ENCODE measurements at regions not wholly inside any gene's neighbourhood (a gene's known extent, or its start where the extent isn't known, plus 50 kb on each side); places are given as distances from the start of the nearest gene placed in this dataset.

GRCh38 chr5:174807471-174807870 lies 83.1 kb downstream of the MSX2 start:
- ATAC-seq (ENCODE audit: low read depth), result no peak
- dilution Hi-C loops (cut with HindIII; ENCODE audit: low sequenced_read_pairs, unreplicated experiment), result no loop called here

More at GRCh38 chr5:174807471-174807870, 83.1 kb downstream of the MSX2 start:
- no peaks in the 10 kb centered on the region for H3K9me1 ChIP-seq (ENCODE audit: insufficient read depth, low read length)
- H3K9me3 ChIP-seq (ENCODE audit: control insufficient read depth, insufficient read depth, low read length), result no peaks in the 10 kb centered on the region
- no TSS peak for BruUV-seq (replicated peaks)
- no peaks in the 10 kb centered on the region for H3K4me1 ChIP-seq (ENCODE audit: control insufficient read depth, insufficient read depth, low read length)
- no peak overlapping the region for H3K14ac ChIP-seq (replicated peaks; ENCODE audit: low read depth, low read length)
- no peaks in the 10 kb centered on the region for H3K36me3 ChIP-seq (ENCODE audit: control insufficient read depth, insufficient read depth, low read length)
- no peak overlapping the region for H3K4me3 ChIP-seq (ENCODE audit: insufficient read depth, low read depth, low read length)
- no peak overlapping the region for H3K56ac ChIP-seq (ENCODE audit: extremely low read depth, insufficient read depth, low read length)
- H4K8ac ChIP-seq (ENCODE audit: low read depth in 2 of 2, low read length in 2 of 2), result no peak overlapping the region
- H3K18ac ChIP-seq (ENCODE audit: low read depth, low read length), result no peak overlapping the region
- no peak overlapping the region for H2AK9ac ChIP-seq (replicated peaks; ENCODE audit: low read depth, low read length, poor library complexity)
- CTCF ChIA-PET, result interaction anchor here (0.6 kb wide), 1 partner anchor 10 kb away, joined by 3 read pairs; no protein-coding TSS in a partner anchor
- H2AFZ ChIP-seq (replicated peaks; ENCODE audit: low read length, poor library complexity), result no peak overlapping the region
- no peak overlapping the region for H3K4ac ChIP-seq (ENCODE audit: low read depth, low read length)
- no peak overlapping the region for H2BK5ac ChIP-seq (ENCODE audit: low read depth, low read length, poor library complexity, severe bottlenecking)
- in situ Hi-C loops (cut with MboI; ENCODE audit: low sequenced_read_pairs), result no loop called here
- POLR2A ChIA-PET (ENCODE audit: unreplicated experiment), result no interaction called here
- WGBS, 2 experiments (ENCODE audit: extremely low coverage in 2 of 2, insufficient read length in 1 of 2), result no CpG with 5 or more reads among the region's 4 CpGs
- no peak overlapping the region for H4K91ac ChIP-seq (ENCODE audit: insufficient read depth, low read depth, low read length)
- no peak overlapping the region for H2BK20ac ChIP-seq (ENCODE audit: low read depth, low read length)
- H3K4me2 ChIP-seq (ENCODE audit: low read depth, low read length), result no peak overlapping the region
- intact Hi-C loops (cut with micrococcal nuclease), result no loop called here
- H3K23ac ChIP-seq (ENCODE audit: low read depth, low read length), result no peak overlapping the region
- H4K20me1 ChIP-seq (ENCODE audit: insufficient read depth, low read length), result no peaks in the 10 kb centered on the region
- H3K27ac ChIP-seq (ENCODE audit: insufficient read depth, low read length), result no peak overlapping the region
- H2AK5ac ChIP-seq (ENCODE audit: low read depth, low read length), result no peak overlapping the region
- H3K79me1 ChIP-seq (ENCODE audit: low read depth in 1 of 2, low read length in 2 of 2), result no peaks in the 10 kb centered on the region
- no peaks in the 10 kb centered on the region for H3K27me3 ChIP-seq (ENCODE audit: control insufficient read depth, insufficient read depth, low read length)
- no peak overlapping the region for H4K5ac ChIP-seq (ENCODE audit: low read depth, low read length)
- H2BK120ac ChIP-seq (ENCODE audit: low read depth, low read length), result no peak overlapping the region
- TF ChIP-seq MXI1 (IDR thresholded peaks at IDR 0.05; ENCODE audit: borderline replicate concordance, low read depth, low read length), result no peak
- H2BK15ac ChIP-seq (ENCODE audit: low read depth, low read length), result no peak overlapping the region
- no peak for DNase-seq
- no peak overlapping the region for H3K9ac ChIP-seq (ENCODE audit: low read depth, low read length)
